Natural killer cell (primary cell): ENCODE measurements at regions not wholly inside any gene's neighbourhood (a gene's known extent, or its start where the extent isn't known, plus 50 kb on each side); places are given as distances from the start of the nearest gene placed in this dataset.
"Not testable (repeated sequence)": the region's sequence is repeated elsewhere in the genome, so short reads cannot be mapped to it uniquely, and the experiment has no call there.

Experiments
- ATAC-seq, 3 donors: fragments of 150-1000 bp in 2 of 3; fragments of 200-7000 bp in 1 of 3; cut with Tn5 transposase; 1 replicate in 1 of 3; 2 replicates in 2 of 3; pipeline ENCODE4 v1.10.0; 2021; ENCODE audit warnings: mild to moderate bottlenecking in 2 of 3, moderate library complexity in 2 of 3
- DNase-seq, 2 donors: peaks; one replicate each; pipeline versions ENCODE4 v3.0.0 to v3.0.0-alpha.2; 2013 to 2021; ENCODE audit warnings: mixed read lengths in 1 of 2
- H3K27ac ChIP-seq: one replicate; pipeline ENCODE4 v1.5.1; 2013; ENCODE audit warnings: mild to moderate bottlenecking, low read length
- H3K27me3 ChIP-seq: one replicate; pipeline ENCODE4 v1.6.1; 2013; ENCODE audit warnings: low read length; ENCODE audit not compliant: control insufficient read depth, insufficient read depth
- H3K36me3 ChIP-seq: one replicate; pipeline ENCODE4 v1.6.1; 2013; ENCODE audit warnings: low read length; ENCODE audit not compliant: control insufficient read depth, insufficient read depth
- H3K4me1 ChIP-seq: one replicate; pipeline ENCODE4 v1.6.1; 2013; ENCODE audit warnings: low read length; ENCODE audit not compliant: control insufficient read depth, insufficient read depth
- H3K4me3 ChIP-seq: one replicate; pipeline ENCODE4 v1.5.1; 2013; ENCODE audit warnings: low read length
- H3K9me3 ChIP-seq: one replicate; pipeline ENCODE4 v1.6.1; 2013; ENCODE audit warnings: low read length; ENCODE audit not compliant: control insufficient read depth, insufficient read depth
- H3K27ac Mint-ChIP-seq, 2 donors: one replicate each; pipeline ENCODE4 v1.8.0; 2022; ENCODE audit warnings: mild to moderate bottlenecking in 2 of 2, mixed read lengths in 2 of 2, moderate library complexity in 1 of 2
- H3K27me3 Mint-ChIP-seq, 2 donors: one replicate each; pipeline ENCODE4 v1.8.0; 2022; ENCODE audit warnings: low read depth in 2 of 2, mixed read lengths in 2 of 2
- H3K36me3 Mint-ChIP-seq: one replicate; pipeline ENCODE4 v1.8.0; 2022; ENCODE audit warnings: mixed read lengths
- H3K4me1 Mint-ChIP-seq, 2 donors: one replicate each; pipeline ENCODE4 v1.8.0; 2022; ENCODE audit warnings: mixed read lengths in 2 of 2
- H3K4me3 Mint-ChIP-seq: one replicate; pipeline ENCODE4 v1.8.0; 2022; ENCODE audit warnings: mild to moderate bottlenecking, moderate library complexity, mixed read lengths
- H3K9me3 Mint-ChIP-seq, 2 donors: one replicate each; pipeline ENCODE4 v1.8.0; 2022; ENCODE audit warnings: mixed read lengths in 2 of 2
- CTCF ChIP-seq: fragments of 200-600 bp; IDR thresholded peaks from one replicate; pipeline ENCODE4 v1.8.0; 2022; ENCODE audit warnings: antibody characterized with exemption
- WGBS: methylation state at CpG from one replicate; pipeline ENCODE4 v1.1.7; 2013; ENCODE audit warnings: missing lambda C conversion rate; ENCODE audit not compliant: insufficient coverage; 5-methylcytosine and 5-hydroxymethylcytosine counted together
- intact Hi-C: fragments of 100-400 bp; cut with micrococcal nuclease; formaldehyde crosslinking; loops from one replicate; pipeline ENCODE4 v1.14.2; 2022

- intact Hi-C loops: no loop called here
- no peak for ATAC-seq
- WGBS: 85% methylated on average over 7 of the region's 7 CpGs
- no peak for TF ChIP-seq CTCF
- Histone ChIP-seq H3K4me1 (no peaks in the 10 kb centered on the region), H3K9me3 (no peaks in the 10 kb centered on the region), H3K27ac (no peak overlapping the region), H3K36me3 (no peaks in the 10 kb centered on the region), H3K27me3 (no peaks in the 10 kb centered on the region), H3K4me3 (no peak overlapping the region)
- Mint-ChIP-seq H3K27me3 (peaks cover 10% of the 10 kb centered on the region in 2 donors), H3K4me3 (no peak overlapping the region), H3K4me1 (no peaks in the 10 kb centered on the region), H3K9me3 (no peaks in the 10 kb centered on the region), H3K27ac (no peak overlapping the region), H3K36me3 (no peaks in the 10 kb centered on the region)
- no peak for DNase-seq
Measured at GRCh38 chr4:8675906-8676305, 83.3 kb downstream of the CPZ start.

GRCh38 chr4:8675383-8675782 lies 82.8 kb downstream of the CPZ start:
- intact Hi-C loops: no loop called here
- ATAC-seq: no peak
- no peak for DNase-seq
- no peaks in the 10 kb centered on the region for H3K9me3 ChIP-seq
- WGBS: 32% methylated on average over 10 of the region's 10 CpGs
- no peak for TF ChIP-seq CTCF
- H3K27me3 ChIP-seq: no peaks in the 10 kb centered on the region
- H3K4me3 Mint-ChIP-seq: no peak overlapping the region
- no peaks in the 10 kb centered on the region for H3K4me1 ChIP-seq
- H3K36me3 ChIP-seq: no peaks in the 10 kb centered on the region
- H3K9me3 Mint-ChIP-seq: no peaks in the 10 kb centered on the region
- H3K4me3 ChIP-seq: no peak overlapping the region
- H3K27ac ChIP-seq: no peak overlapping the region
- H3K27me3 Mint-ChIP-seq: peaks cover 10 to 12% of the 10 kb centered on the region in 2 donors
- no peaks in the 10 kb centered on the region for H3K4me1 Mint-ChIP-seq
- no peak overlapping the region for H3K27ac Mint-ChIP-seq
- no peaks in the 10 kb centered on the region for H3K36me3 Mint-ChIP-seq

GRCh38 chr4:8674311-8674885 lies 81.8 kb downstream of the CPZ start:
- Mint-ChIP-seq H3K4me1 (no peaks in the 10 kb centered on the region), H3K4me3 (no peak overlapping the region), H3K27me3 (peaks cover 10 to 12% of the 10 kb centered on the region in 2 donors), H3K27ac (no peak overlapping the region), H3K9me3 (no peaks in the 10 kb centered on the region), H3K36me3 (no peaks in the 10 kb centered on the region)
- H3K9me3 ChIP-seq: no peaks in the 10 kb centered on the region
- no peak for TF ChIP-seq CTCF
- no peaks in the 10 kb centered on the region for H3K27me3 ChIP-seq
- whole genome bisulfite sequencing: 85% methylated on average over 16 of the region's 16 CpGs
- H3K4me3 ChIP-seq: no peak overlapping the region
- H3K27ac ChIP-seq: no peak overlapping the region
- no peaks in the 10 kb centered on the region for H3K4me1 ChIP-seq
- no peaks in the 10 kb centered on the region for H3K36me3 ChIP-seq
- ATAC-seq: no peak
- intact Hi-C loops: no loop called here
- DNase-seq: no peak

GRCh38 chr4:8673106-8673505 lies 80.5 kb downstream of the CPZ start:
- intact Hi-C loops, H3K27ac Mint-ChIP-seq, H3K27ac ChIP-seq, H3K4me3 ChIP-seq, ATAC-seq, H3K36me3 ChIP-seq, H3K4me3 Mint-ChIP-seq, H3K4me1 Mint-ChIP-seq, H3K4me1 ChIP-seq, H3K27me3 ChIP-seq, H3K36me3 Mint-ChIP-seq, H3K9me3 Mint-ChIP-seq, H3K9me3 ChIP-seq, DNase-seq: not testable (repeated sequence)
- peaks cover 11 to 12% of the 10 kb centered on the region in 2 donors for H3K27me3 Mint-ChIP-seq
- WGBS: 64% methylated on average over 5 of the region's 5 CpGs
